ENCODE measurements at regions not wholly inside any gene's neighbourhood (a gene's known extent, or its start where the extent isn't known, plus 50 kb on each side); places are given as distances from the start of the nearest gene placed in this dataset.

DNA sequence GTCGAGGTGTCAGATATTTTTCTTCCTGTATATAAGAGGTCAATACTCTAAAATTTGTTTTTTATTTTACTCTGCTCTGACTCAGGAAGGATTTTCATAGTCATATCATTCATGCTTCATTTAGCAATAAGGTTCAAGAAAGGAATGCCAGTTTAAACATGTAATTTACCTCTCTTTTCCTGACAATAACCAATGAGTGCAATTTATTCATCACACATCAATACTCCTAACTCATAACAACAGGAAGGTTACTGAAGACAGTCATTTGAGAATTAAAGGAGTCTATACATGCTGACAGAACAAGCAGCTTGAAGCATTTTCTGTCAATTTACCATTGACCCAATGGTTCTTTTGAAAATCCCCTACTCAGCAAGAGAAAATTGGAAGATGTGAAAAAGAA is 190.3 kb upstream of the RPS6KA3 start:
- no peak for DNase-seq (ENCODE audit: low read depth)
- TF ChIP-seq, protein P1, sequence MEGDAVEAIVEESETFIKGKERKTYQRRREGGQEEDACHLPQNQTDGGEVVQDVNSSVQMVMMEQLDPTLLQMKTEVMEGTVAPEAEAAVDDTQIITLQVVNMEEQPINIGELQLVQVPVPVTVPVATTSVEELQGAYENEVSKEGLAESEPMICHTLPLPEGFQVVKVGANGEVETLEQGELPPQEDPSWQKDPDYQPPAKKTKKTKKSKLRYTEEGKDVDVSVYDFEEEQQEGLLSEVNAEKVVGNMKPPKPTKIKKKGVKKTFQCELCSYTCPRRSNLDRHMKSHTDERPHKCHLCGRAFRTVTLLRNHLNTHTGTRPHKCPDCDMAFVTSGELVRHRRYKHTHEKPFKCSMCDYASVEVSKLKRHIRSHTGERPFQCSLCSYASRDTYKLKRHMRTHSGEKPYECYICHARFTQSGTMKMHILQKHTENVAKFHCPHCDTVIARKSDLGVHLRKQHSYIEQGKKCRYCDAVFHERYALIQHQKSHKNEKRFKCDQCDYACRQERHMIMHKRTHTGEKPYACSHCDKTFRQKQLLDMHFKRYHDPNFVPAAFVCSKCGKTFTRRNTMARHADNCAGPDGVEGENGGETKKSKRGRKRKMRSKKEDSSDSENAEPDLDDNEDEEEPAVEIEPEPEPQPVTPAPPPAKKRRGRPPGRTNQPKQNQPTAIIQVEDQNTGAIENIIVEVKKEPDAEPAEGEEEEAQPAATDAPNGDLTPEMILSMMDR (IDR thresholded peaks at IDR 0.05; ENCODE audit: insufficient read depth, low read length, poor library complexity, severe bottlenecking): no peak

DNA sequence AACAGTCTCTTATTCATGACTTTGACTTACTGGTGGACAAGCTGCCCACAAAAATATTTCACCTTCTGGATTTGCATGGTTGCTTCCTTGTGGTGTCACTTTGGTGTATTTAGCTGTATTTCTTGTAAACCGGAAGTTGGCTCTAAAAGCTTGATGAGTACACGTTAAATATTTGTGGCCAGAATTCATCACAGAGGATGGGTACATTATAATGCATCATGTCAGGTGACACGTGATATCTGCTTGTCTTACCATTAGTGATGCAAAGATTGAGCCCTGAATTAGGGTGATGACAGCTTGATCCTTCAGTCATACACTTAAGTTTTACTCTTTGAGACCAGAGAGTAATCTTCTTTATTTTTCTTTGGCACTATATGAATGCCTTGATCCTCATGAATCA is 188.3 kb upstream of the RPS6KA3 start:
- no peak overlapping the region for H3K4me3 ChIP-seq (ENCODE audit: low read depth, low read length)
- no peaks in the 10 kb centered on the region for H3K36me3 ChIP-seq (ENCODE audit: control insufficient read depth, insufficient read depth, low read length)
- no peaks in the 10 kb centered on the region for H3K27me3 ChIP-seq (ENCODE audit: control insufficient read depth, insufficient read depth, low read length)
- DNase-seq (ENCODE audit: low read depth): no peak
- TF ChIP-seq, protein P1 (IDR thresholded peaks at IDR 0.05; ENCODE audit: insufficient read depth, low read length, poor library complexity, severe bottlenecking): no peak

More for the DNA sequence above, 190.3 kb upstream of the RPS6KA3 start:
- no peaks in the 10 kb centered on the region for H3K36me3 ChIP-seq (ENCODE audit: control insufficient read depth, insufficient read depth, low read length)
- H3K27me3 ChIP-seq (ENCODE audit: control insufficient read depth, insufficient read depth, low read length): no peaks in the 10 kb centered on the region
- H3K4me3 ChIP-seq (ENCODE audit: low read depth, low read length): no peak overlapping the region

DNA sequence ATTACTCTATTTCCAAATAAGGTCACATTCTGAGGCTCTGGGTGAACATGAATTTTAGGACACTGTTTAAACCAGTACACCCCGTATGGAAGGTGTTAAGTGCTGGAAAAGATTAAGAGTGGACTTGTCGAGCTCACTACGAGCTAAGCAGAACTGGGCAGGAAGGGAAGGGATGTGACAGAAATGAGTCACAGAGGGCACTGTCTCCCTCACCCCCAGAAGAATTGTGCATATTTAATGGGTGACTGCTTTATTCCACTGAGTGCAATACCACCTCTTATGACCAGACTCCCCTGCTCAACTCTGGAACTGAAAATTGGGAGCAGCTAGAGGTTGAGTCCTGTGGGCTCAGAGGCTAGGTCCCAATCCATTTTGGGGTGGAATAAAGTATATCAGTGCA is 187.4 kb upstream of the RPS6KA3 start:
- Histone ChIP-seq H3K4me3 (ENCODE audit: low read depth, low read length) (no peak overlapping the region), H3K36me3 (ENCODE audit: control insufficient read depth, insufficient read depth, low read length) (no peaks in the 10 kb centered on the region), H3K27me3 (ENCODE audit: control insufficient read depth, insufficient read depth, low read length) (no peaks in the 10 kb centered on the region)
- DNase-seq (ENCODE audit: low read depth): no peak
- TF ChIP-seq, protein P1 (IDR thresholded peaks at IDR 0.05; ENCODE audit: insufficient read depth, low read length, poor library complexity, severe bottlenecking): no peak

DNA sequence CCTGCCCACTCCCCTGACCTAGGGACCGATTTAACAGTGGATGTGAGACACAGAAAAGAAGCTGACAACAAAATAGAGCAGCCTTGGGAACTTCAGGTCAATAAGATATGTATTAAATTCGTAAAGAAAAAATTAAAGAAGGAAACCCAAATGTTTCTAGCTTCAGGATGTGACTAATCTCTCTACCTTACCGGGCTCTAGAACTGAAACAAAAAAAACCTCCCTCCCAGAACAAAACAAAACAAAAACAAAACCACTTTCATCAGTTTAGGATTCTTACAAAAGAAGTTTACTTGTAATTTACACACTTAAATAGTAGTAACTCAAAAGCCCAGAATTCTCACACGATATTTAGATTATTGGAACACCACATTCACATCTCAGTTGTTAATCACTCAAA is 185.8 kb upstream of the RPS6KA3 start:
- Histone ChIP-seq H3K4me3 (ENCODE audit: low read depth, low read length) (no peak overlapping the region), H3K36me3 (ENCODE audit: control insufficient read depth, insufficient read depth, low read length) (no peaks in the 10 kb centered on the region), H3K27me3 (ENCODE audit: control insufficient read depth, insufficient read depth, low read length) (no peaks in the 10 kb centered on the region)
- DNase-seq (ENCODE audit: low read depth): no peak
- TF ChIP-seq, protein P1 (IDR thresholded peaks at IDR 0.05; ENCODE audit: insufficient read depth, low read length, poor library complexity, severe bottlenecking): no peak

DNA sequence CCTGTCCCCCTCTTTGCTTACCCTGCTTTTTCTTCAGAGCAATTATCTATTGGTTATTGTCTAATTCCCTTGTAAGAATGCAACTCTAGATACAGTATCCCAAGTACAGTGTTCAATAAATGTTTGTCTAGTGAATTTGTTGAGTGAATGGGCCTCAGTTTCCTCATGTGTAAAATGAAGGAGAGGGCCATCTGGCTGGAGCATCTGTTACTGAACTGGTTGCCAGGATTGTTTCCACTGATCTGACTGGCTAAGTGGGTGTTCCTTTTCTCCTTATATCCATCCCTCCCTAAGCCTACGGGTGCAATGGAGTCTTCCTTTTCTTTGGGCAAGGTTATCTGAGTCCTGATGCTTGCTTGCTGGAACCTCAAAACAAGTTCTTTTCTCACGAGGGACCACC is 185.2 kb upstream of the RPS6KA3 start:
- Histone ChIP-seq H3K36me3 (ENCODE audit: control insufficient read depth, insufficient read depth, low read length) (no peaks in the 10 kb centered on the region), H3K27me3 (ENCODE audit: control insufficient read depth, insufficient read depth, low read length) (no peaks in the 10 kb centered on the region), H3K4me3 (ENCODE audit: low read depth, low read length) (no peak overlapping the region)
- no peak for DNase-seq (ENCODE audit: low read depth)
- TF ChIP-seq, protein P1 (IDR thresholded peaks at IDR 0.05; ENCODE audit: insufficient read depth, low read length, poor library complexity, severe bottlenecking): no peak

DNA sequence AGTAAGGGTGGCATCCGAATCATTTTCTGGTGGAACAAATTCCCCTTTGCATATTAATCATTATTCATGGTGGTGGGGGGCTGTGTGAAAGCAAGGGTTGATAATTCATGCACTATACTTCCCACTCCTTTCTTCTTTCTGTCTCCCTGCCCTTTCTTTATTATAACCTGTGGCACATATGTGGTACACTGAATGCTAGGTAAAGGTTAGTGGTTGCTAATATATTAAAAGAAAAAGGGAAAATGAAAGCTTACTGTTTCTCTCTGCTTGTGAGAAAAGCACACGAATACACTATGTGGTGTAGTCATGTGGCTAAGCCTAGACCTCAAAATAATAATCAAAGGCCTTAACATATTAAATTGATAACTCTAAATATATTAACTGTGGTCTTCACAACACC is 178.4 kb upstream of the RPS6KA3 start:
- no peaks in the 10 kb centered on the region for H3K27me3 ChIP-seq (ENCODE audit: control insufficient read depth, insufficient read depth, low read length)
- TF ChIP-seq, protein P1 (IDR thresholded peaks at IDR 0.05; ENCODE audit: insufficient read depth, low read length, poor library complexity, severe bottlenecking): no peak
- no peaks in the 10 kb centered on the region for H3K36me3 ChIP-seq (ENCODE audit: control insufficient read depth, insufficient read depth, low read length)
- H3K4me3 ChIP-seq (ENCODE audit: low read depth, low read length): no peak overlapping the region
- DNase-seq (ENCODE audit: low read depth): no peak

Data from kidney epithelial cell (primary cell).